CD14-positive monocyte (primary cell): ENCODE measurements at regions not wholly inside any gene's neighbourhood (a gene's known extent, or its start where the extent isn't known, plus 50 kb on each side); places are given as distances from the start of the nearest gene placed in this dataset.

Source experiments
- DNase-seq, 3 donors: peaks; one replicate each; pipeline ENCODE4 v3.0.0-alpha.2; 2011 to 2022
- H2AFZ ChIP-seq: 2 replicates; pipeline ENCODE4 v1.6.0; 2012; ENCODE audit warnings: mild to moderate bottlenecking, low read depth, low read length, inconsistent platforms; ENCODE audit not compliant: insufficient read depth, poor library complexity, severe bottlenecking
- H3K27ac ChIP-seq, 2 donors: 1 replicate in 1 of 2; 2 replicates in 1 of 2; pipeline ENCODE4 v1.5.1; 2012 to 2013; ENCODE audit warnings: low read length in 2 of 2, control low read depth in 1 of 2, inconsistent platforms in 1 of 2, low read depth in 1 of 2, mild to moderate bottlenecking in 1 of 2
- H3K27me3 ChIP-seq, 2 donors: one replicate each; pipeline versions ENCODE4 v1.6.0 to v1.6.1; 2011 to 2013; ENCODE audit warnings: low read length in 2 of 2; ENCODE audit not compliant: control insufficient read depth in 2 of 2, insufficient read depth in 2 of 2
- H3K36me3 ChIP-seq, 2 donors: replicated peaks in 1 of 2; 1 replicate in 1 of 2; 2 replicates in 1 of 2; pipeline versions ENCODE4 v1.5.1 to v1.6.1; 2012 to 2013; ENCODE audit warnings: low read length in 2 of 2, control low read depth in 1 of 2, inconsistent platforms in 1 of 2, mild to moderate bottlenecking in 1 of 2; ENCODE audit not compliant: insufficient read depth in 2 of 2, control insufficient read depth in 1 of 2
- H3K4me1 ChIP-seq, 2 donors: 1 replicate in 1 of 2; 2 replicates in 1 of 2; pipeline versions ENCODE4 v1.5.1 to v1.6.1; 2012 to 2013; ENCODE audit warnings: low read length in 2 of 2, control low read depth in 1 of 2, inconsistent platforms in 1 of 2, mild to moderate bottlenecking in 1 of 2, moderate library complexity in 1 of 2; ENCODE audit not compliant: insufficient read depth in 2 of 2, control insufficient read depth in 1 of 2
- H3K4me2 ChIP-seq: replicated peaks from 2 replicates; pipeline ENCODE3; 2012; ENCODE audit warnings: low read length, moderate library complexity, mild to moderate bottlenecking; ENCODE audit not compliant: poor library complexity, severe bottlenecking; ENCODE audit errors: extremely low read depth
- H3K4me3 ChIP-seq, 3 experiments: fragments of 200-600 bp in 1 of 3; sonication (generic) in 1 of 3; replicated peaks in 1 of 3; 1 replicate in 2 of 3; 2 replicates in 1 of 3; pipeline ENCODE4 v1.5.1; 2011 to 2013; ENCODE audit warnings: low read length in 3 of 3, mild to moderate bottlenecking in 3 of 3, control low read depth in 2 of 3, low read depth in 2 of 3, inconsistent platforms in 1 of 3, moderate library complexity in 1 of 3
- H3K79me2 ChIP-seq: 2 replicates; pipeline ENCODE4 v1.6.0; 2012; ENCODE audit warnings: mild to moderate bottlenecking, control low read depth, inconsistent platforms, low read length, moderate library complexity; ENCODE audit not compliant: insufficient read depth
- H3K9ac ChIP-seq: 2 replicates; pipeline ENCODE4 v1.6.0; 2017; ENCODE audit warnings: low read length, mild to moderate bottlenecking; ENCODE audit not compliant: insufficient read depth, poor library complexity, severe bottlenecking
- H3K9me3 ChIP-seq, 2 donors: replicated peaks in 1 of 2; 1 replicate in 1 of 2; 2 replicates in 1 of 2; pipeline versions ENCODE4 v1.5.1 to v1.6.1; 2012 to 2013; ENCODE audit warnings: low read length in 2 of 2, control low read depth in 1 of 2; ENCODE audit not compliant: control insufficient read depth in 1 of 2, insufficient read depth in 1 of 2
- H4K20me1 ChIP-seq: 2 replicates; pipeline ENCODE4 v1.6.0; 2012; ENCODE audit warnings: mild to moderate bottlenecking, low read length, control low read depth, moderate library complexity; ENCODE audit not compliant: insufficient read depth
- H3K27ac Mint-ChIP-seq, 7 donors: one replicate each; pipeline ENCODE4 v1.8.0; 2020; ENCODE audit warnings: mild to moderate bottlenecking in 7 of 7, mixed read lengths in 7 of 7, moderate library complexity in 6 of 7, inconsistent platforms in 2 of 7
- H3K27me3 Mint-ChIP-seq, 3 donors: one replicate each; pipeline ENCODE4 v1.8.0; 2021 to 2022; ENCODE audit warnings: low read depth in 3 of 3, mild to moderate bottlenecking in 3 of 3, mixed read lengths in 3 of 3, moderate library complexity in 3 of 3, inconsistent platforms in 1 of 3
- H3K36me3 Mint-ChIP-seq, 2 donors: one replicate each; pipeline ENCODE4 v1.8.0; 2020; ENCODE audit warnings: mixed read lengths in 2 of 2, inconsistent platforms in 1 of 2, mild to moderate bottlenecking in 1 of 2
- H3K4me1 Mint-ChIP-seq: one replicate; pipeline ENCODE4 v1.8.0; 2020; ENCODE audit warnings: mild to moderate bottlenecking, mixed read lengths
- H3K4me3 Mint-ChIP-seq, 2 donors: one replicate each; pipeline ENCODE4 v1.8.0; 2020; ENCODE audit warnings: mild to moderate bottlenecking in 2 of 2, mixed read lengths in 2 of 2, moderate library complexity in 1 of 2
- H3K9me3 Mint-ChIP-seq, 7 donors: one replicate each; pipeline ENCODE4 v1.8.0; 2020 to 2022; ENCODE audit warnings: mixed read lengths in 7 of 7, mild to moderate bottlenecking in 6 of 7, moderate library complexity in 6 of 7, inconsistent platforms in 2 of 7
- WGBS: methylation state at CpG from one replicate; pipeline ENCODE4 v1.1.5; 2013; ENCODE audit warnings: missing lambda C conversion rate; ENCODE audit not compliant: insufficient coverage; 5-methylcytosine and 5-hydroxymethylcytosine counted together
- intact Hi-C, 2 donors: fragments of 100-400 bp; cut with micrococcal nuclease; formaldehyde crosslinking; loops; one replicate each; pipeline versions ENCODE4 v1.15.0 to v1.15.1; 2023
- TF ChIP-seq, protein P1 (sequence below): fragments of 200-600 bp; IDR thresholded peaks from one replicate; pipeline ENCODE4 v1.8.0; 2022; ENCODE audit warnings: antibody characterized with exemption, mild to moderate bottlenecking

- H3K27ac ChIP-seq: no peak overlapping the region
- no peaks in the 10 kb centered on the region for H3K27me3 Mint-ChIP-seq
- TF ChIP-seq, protein P1, sequence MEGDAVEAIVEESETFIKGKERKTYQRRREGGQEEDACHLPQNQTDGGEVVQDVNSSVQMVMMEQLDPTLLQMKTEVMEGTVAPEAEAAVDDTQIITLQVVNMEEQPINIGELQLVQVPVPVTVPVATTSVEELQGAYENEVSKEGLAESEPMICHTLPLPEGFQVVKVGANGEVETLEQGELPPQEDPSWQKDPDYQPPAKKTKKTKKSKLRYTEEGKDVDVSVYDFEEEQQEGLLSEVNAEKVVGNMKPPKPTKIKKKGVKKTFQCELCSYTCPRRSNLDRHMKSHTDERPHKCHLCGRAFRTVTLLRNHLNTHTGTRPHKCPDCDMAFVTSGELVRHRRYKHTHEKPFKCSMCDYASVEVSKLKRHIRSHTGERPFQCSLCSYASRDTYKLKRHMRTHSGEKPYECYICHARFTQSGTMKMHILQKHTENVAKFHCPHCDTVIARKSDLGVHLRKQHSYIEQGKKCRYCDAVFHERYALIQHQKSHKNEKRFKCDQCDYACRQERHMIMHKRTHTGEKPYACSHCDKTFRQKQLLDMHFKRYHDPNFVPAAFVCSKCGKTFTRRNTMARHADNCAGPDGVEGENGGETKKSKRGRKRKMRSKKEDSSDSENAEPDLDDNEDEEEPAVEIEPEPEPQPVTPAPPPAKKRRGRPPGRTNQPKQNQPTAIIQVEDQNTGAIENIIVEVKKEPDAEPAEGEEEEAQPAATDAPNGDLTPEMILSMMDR: no peak
- H3K4me3 Mint-ChIP-seq: no peak overlapping the region
- peaks cover 7% of the 10 kb centered on the region for H3K4me1 Mint-ChIP-seq
- H2AFZ ChIP-seq: no peak overlapping the region
- no peak overlapping the region for H3K4me2 ChIP-seq
- WGBS: 93% methylated on average over 15 of the region's 24 CpGs
- intact Hi-C loops: no loop called here
- H3K4me1 ChIP-seq: peaks cover 0 to 4% of the 10 kb centered on the region in 2 donors
- H3K9ac ChIP-seq: no peak overlapping the region
- H3K27ac Mint-ChIP-seq: peak overlapping the region in 1 of 7 donors; percentile 54
- H3K9me3 Mint-ChIP-seq: peaks cover 5 to 14% (median 10%) of the 10 kb centered on the region in 7 donors
- no peaks in the 10 kb centered on the region for H3K27me3 ChIP-seq
- H3K36me3 Mint-ChIP-seq: no peaks in the 10 kb centered on the region
- H3K9me3 ChIP-seq: no peaks in the 10 kb centered on the region
- H3K79me2 ChIP-seq: no peaks in the 10 kb centered on the region
- no peaks in the 10 kb centered on the region for H4K20me1 ChIP-seq
- no peaks in the 10 kb centered on the region for H3K36me3 ChIP-seq
- DNase-seq: no peak
- no peak overlapping the region for H3K4me3 ChIP-seq
Measured at GRCh38 chr15:92772626-92773244, 117.2 kb upstream of the FAM174B start.

GRCh38 chr15:92773340-92773739 is 117.8 kb upstream of the FAM174B start:
- H3K9me3 Mint-ChIP-seq: peaks cover 4 to 14% (median 8%) of the 10 kb centered on the region in 7 donors
- H2AFZ ChIP-seq: no peak overlapping the region
- no peak overlapping the region for H3K9ac ChIP-seq

More at GRCh38 chr15:92773340-92773739, 117.8 kb upstream of the FAM174B start:
- no peak for DNase-seq
- WGBS: 100% methylated on average over 3 of the region's 6 CpGs
- Histone ChIP-seq H3K27me3 (no peaks in the 10 kb centered on the region), H3K4me3 (no peak overlapping the region), H3K4me2 (no peak overlapping the region), H3K36me3 (no peaks in the 10 kb centered on the region), H3K27ac (no peak overlapping the region), H4K20me1 (no peaks in the 10 kb centered on the region), H3K4me1 (peaks cover 0 to 4% of the 10 kb centered on the region in 2 donors), H3K9me3 (no peaks in the 10 kb centered on the region), H3K79me2 (no peaks in the 10 kb centered on the region)
- intact Hi-C loops: no loop called here
- peaks cover 7% of the 10 kb centered on the region for H3K4me1 Mint-ChIP-seq
- TF ChIP-seq, protein P1: no peak
- peak overlapping the region in 1 of 7 donors; percentile 25 for H3K27ac Mint-ChIP-seq
- H3K27me3 Mint-ChIP-seq: no peaks in the 10 kb centered on the region
- H3K4me3 Mint-ChIP-seq: no peak overlapping the region
- H3K36me3 Mint-ChIP-seq: no peaks in the 10 kb centered on the region
